PFSK-1 (cell line): ENCODE measurements at regions not wholly inside any gene's neighbourhood (a gene's known extent, or its start where the extent isn't known, plus 50 kb on each side); places are given as distances from the start of the nearest gene placed in this dataset.

Experiments
- FOXP2 ChIP-seq: optimal IDR thresholded peaks from 2 replicates; pipeline ENCODE3; 2011; ENCODE audit warnings: borderline replicate concordance, control low read depth, inconsistent platforms; ENCODE audit not compliant: insufficient read depth; ENCODE audit errors: extremely low read length, extremely low read depth
- POLR2AphosphoS5 ChIP-seq: IDR thresholded peaks from 2 replicates; pipeline ENCODE4 v1.6.1; 2012; ENCODE audit warnings: low read depth, mild to moderate bottlenecking, control low read depth, low read length, moderate library complexity
- SIN3A ChIP-seq: IDR thresholded peaks from 2 replicates; pipeline ENCODE4 v1.6.1; 2012; ENCODE audit warnings: mild to moderate bottlenecking, low read length, moderate library complexity, borderline replicate concordance; ENCODE audit not compliant: insufficient read depth
- TAF1 ChIP-seq: IDR thresholded peaks from 2 replicates; pipeline ENCODE4 v1.6.1; 2012; ENCODE audit warnings: low read length, control low read depth, borderline replicate concordance; ENCODE audit not compliant: insufficient read depth
- TF ChIP-seq, protein P1 (sequence below), 2 experiments: IDR thresholded peaks; 2 replicates each; pipeline versions ENCODE4 v1.6.1 to v1.8.0; 2011 to 2012; ENCODE audit warnings: low read depth in 2 of 2, low read length in 2 of 2, control low read depth in 1 of 2, inconsistent platforms in 1 of 2, mild to moderate bottlenecking in 1 of 2, moderate library complexity in 1 of 2; ENCODE audit not compliant: insufficient read depth in 1 of 2

DNA sequence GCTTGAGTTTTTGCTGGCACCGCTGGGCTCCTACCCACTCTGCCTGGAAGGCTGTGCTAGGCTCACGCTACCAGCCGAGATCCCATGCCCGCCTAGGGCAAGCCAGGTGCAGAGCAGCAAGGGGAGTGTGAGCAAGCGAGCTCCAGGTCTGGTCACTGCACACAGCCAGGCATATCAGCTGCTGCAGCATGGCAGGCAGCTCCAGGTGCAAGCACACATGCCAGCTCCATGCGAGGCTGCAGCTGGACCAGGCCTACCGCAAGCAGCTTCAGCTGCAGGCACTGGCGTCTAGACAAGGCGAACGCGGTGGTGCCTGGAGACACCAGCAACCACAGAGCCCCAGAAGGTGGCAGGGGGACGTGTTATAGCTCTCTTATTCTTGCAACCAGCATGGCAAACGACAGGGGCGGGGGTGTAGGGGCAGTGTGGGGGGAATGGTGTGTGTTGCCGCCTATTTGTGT, 614.7 kb upstream of the EPHA5 start:
- TF ChIP-seq, protein P1, sequence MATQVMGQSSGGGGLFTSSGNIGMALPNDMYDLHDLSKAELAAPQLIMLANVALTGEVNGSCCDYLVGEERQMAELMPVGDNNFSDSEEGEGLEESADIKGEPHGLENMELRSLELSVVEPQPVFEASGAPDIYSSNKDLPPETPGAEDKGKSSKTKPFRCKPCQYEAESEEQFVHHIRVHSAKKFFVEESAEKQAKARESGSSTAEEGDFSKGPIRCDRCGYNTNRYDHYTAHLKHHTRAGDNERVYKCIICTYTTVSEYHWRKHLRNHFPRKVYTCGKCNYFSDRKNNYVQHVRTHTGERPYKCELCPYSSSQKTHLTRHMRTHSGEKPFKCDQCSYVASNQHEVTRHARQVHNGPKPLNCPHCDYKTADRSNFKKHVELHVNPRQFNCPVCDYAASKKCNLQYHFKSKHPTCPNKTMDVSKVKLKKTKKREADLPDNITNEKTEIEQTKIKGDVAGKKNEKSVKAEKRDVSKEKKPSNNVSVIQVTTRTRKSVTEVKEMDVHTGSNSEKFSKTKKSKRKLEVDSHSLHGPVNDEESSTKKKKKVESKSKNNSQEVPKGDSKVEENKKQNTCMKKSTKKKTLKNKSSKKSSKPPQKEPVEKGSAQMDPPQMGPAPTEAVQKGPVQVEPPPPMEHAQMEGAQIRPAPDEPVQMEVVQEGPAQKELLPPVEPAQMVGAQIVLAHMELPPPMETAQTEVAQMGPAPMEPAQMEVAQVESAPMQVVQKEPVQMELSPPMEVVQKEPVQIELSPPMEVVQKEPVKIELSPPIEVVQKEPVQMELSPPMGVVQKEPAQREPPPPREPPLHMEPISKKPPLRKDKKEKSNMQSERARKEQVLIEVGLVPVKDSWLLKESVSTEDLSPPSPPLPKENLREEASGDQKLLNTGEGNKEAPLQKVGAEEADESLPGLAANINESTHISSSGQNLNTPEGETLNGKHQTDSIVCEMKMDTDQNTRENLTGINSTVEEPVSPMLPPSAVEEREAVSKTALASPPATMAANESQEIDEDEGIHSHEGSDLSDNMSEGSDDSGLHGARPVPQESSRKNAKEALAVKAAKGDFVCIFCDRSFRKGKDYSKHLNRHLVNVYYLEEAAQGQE (IDR thresholded peaks at IDR 0.05; ENCODE audit: insufficient read depth in 1 of 2, low read depth in 2 of 2, low read length in 2 of 2): no peak
- TF ChIP-seq TAF1 (no peak), SIN3A (no peak), FOXP2 (no peak), POLR2AphosphoS5 (no peak)

DNA sequence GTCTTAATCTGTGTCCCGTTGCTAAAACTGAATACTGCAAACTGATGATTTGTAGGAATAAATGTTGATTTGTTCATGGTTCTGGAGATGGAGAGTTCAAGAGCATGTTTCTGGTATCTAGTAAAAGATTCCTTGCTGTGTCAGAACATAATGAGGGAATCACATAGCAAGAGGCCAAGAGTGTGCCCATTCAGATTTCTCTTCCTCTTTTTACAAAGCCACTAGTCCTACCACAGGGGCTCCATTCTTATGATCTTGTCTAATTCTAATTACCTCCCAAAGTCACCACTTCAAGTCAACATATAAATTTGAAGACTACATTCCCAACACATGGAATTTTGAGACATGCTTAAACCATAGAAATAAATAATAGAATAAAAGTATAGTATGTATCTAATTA, 608.8 kb upstream of the EPHA5 start:
- TF ChIP-seq FOXP2 (no peak), POLR2AphosphoS5 (no peak), TAF1 (no peak), SIN3A (no peak)
- TF ChIP-seq, protein P1 (IDR thresholded peaks at IDR 0.05; ENCODE audit: insufficient read depth in 1 of 2, low read depth in 2 of 2, low read length in 2 of 2): no peak

DNA sequence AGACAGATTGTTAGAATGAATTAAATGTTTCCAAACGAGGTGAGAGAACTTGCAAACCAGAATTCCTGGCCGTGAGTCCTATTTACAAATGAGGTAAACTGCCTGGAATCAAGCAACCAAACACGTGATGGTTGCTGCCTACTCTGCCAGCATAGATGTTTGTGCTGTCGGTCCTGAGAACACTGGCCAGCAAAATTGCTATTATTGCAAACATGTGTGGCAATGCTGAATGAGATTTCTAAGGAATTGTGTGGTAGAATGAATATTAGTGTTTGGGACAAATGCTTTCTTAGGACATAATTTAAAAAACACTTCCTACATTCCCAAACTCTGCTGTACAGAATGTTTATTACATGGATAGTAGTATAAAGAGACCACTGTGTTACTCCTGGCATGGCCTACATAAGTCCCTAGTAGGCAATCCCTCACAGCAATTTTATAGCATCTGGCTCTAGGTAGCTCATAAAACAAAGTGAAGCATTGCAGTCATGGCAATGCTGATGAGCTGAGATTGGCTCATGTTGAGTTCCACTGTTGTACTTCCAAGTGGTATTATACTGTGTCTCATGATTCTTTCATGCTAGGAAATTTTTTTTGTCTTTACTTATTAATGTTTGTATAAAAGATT, 605.2 kb upstream of the EPHA5 start:
- TF ChIP-seq, protein P1 (IDR thresholded peaks at IDR 0.05; ENCODE audit: insufficient read depth in 1 of 2, low read depth in 2 of 2, low read length in 2 of 2): no peak
- no peak for TF ChIP-seq FOXP2
- TF ChIP-seq TAF1: no peak
- TF ChIP-seq POLR2AphosphoS5: no peak
- no peak for TF ChIP-seq SIN3A

GRCh38 chr4:66273110-66273509, 602.8 kb upstream of the EPHA5 start:
- TF ChIP-seq, protein P1 (IDR thresholded peaks at IDR 0.05; ENCODE audit: insufficient read depth in 1 of 2, low read depth in 2 of 2, low read length in 2 of 2): no peak
- TF ChIP-seq POLR2AphosphoS5 (no peak), SIN3A (no peak), TAF1 (no peak), FOXP2 (no peak)
